ENCODE measurements at regions not wholly inside any gene's neighbourhood (a gene's known extent, or its start where the extent isn't known, plus 50 kb on each side); places are given as distances from the start of the nearest gene placed in this dataset.

- H3K4me2 ChIP-seq (ENCODE audit: low read depth, low read length): no peak overlapping the region
- H3K27ac ChIP-seq (ENCODE audit: low read length): no peak overlapping the region
- no peaks in the 10 kb centered on the region for H3K36me3 ChIP-seq (replicated peaks; ENCODE audit: insufficient read depth, low read length)
- H2AFZ ChIP-seq (ENCODE audit: low read length): no peak overlapping the region
- no peak overlapping the region for H3K4me3 ChIP-seq (ENCODE audit: low read length)
- H3F3A ChIP-seq (ENCODE audit: insufficient read depth, low read length): no peaks in the 10 kb centered on the region
- no peak for TF ChIP-seq EZH2 (optimal IDR thresholded peaks at IDR 0.05; ENCODE audit: low read depth, low read length)
- peak; percentile 61 for TF ChIP-seq CTCF (IDR thresholded peaks at IDR 0.05; ENCODE audit: low read length)
- TF ChIP-seq EZH2phosphoT487 (IDR thresholded peaks at IDR 0.05; ENCODE audit: low read length): no peak
- no peak overlapping the region for H3K9ac ChIP-seq (ENCODE audit: low read length)
- no peaks in the 10 kb centered on the region for H4K20me1 ChIP-seq (ENCODE audit: insufficient read depth, low read length)
- no peaks in the 10 kb centered on the region for H3K4me1 ChIP-seq (ENCODE audit: low read length)
- no peaks in the 10 kb centered on the region for H3K9me3 ChIP-seq (replicated peaks; ENCODE audit: insufficient read depth, low read length)
- H3K79me2 ChIP-seq (ENCODE audit: low read length): no peaks in the 10 kb centered on the region
- DNase-seq: peak; percentile 53
- H3K27me3 ChIP-seq (replicated peaks; ENCODE audit: insufficient read depth, low read length): no peaks in the 10 kb centered on the region
- no peaks in the 10 kb centered on the region for H3K9me2 ChIP-seq (replicated peaks; ENCODE audit: insufficient read depth, low read length)
Measured at GRCh38 chr12:107990325-107990724, 138.8 kb upstream of the WSCD2 start.

DNA sequence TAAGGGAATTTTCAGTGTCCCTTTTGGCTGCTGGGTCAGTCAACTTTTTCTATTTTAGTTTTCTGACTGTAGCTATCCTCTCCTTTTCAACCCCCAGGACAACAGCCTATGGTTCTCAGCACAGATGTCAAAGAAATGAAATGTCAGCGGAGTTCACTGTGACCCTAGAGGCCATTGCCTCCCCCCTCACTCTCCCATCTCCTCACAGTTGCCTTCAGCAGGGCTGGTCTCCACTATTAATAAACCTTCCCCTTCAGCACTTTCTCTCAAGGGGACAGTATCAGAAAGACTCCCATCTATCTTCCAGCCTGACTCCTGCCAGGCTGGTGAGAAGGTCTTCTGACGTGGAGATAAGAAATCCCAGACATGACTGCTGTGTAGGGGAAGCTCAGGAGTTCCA, 137.1 kb upstream of the WSCD2 start:
- Histone ChIP-seq H3K79me2 (ENCODE audit: low read length) (no peaks in the 10 kb centered on the region), H4K20me1 (ENCODE audit: insufficient read depth, low read length) (no peaks in the 10 kb centered on the region), H3K9me3 (replicated peaks; ENCODE audit: insufficient read depth, low read length) (no peaks in the 10 kb centered on the region), H2AFZ (ENCODE audit: low read length) (no peak overlapping the region), H3K4me3 (ENCODE audit: low read length) (no peak overlapping the region), H3K4me2 (ENCODE audit: low read depth, low read length) (no peak overlapping the region), H3K9me2 (replicated peaks; ENCODE audit: insufficient read depth, low read length) (no peaks in the 10 kb centered on the region), H3K9ac (ENCODE audit: low read length) (no peak overlapping the region), H3K27me3 (replicated peaks; ENCODE audit: insufficient read depth, low read length) (no peaks in the 10 kb centered on the region), H3K36me3 (replicated peaks; ENCODE audit: insufficient read depth, low read length) (no peaks in the 10 kb centered on the region), H3K27ac (ENCODE audit: low read length) (no peak overlapping the region), H3F3A (ENCODE audit: insufficient read depth, low read length) (no peaks in the 10 kb centered on the region), H3K4me1 (ENCODE audit: low read length) (no peaks in the 10 kb centered on the region)
- no peak for DNase-seq
- no peak for TF ChIP-seq EZH2 (optimal IDR thresholded peaks at IDR 0.05; ENCODE audit: low read depth, low read length)

DNA sequence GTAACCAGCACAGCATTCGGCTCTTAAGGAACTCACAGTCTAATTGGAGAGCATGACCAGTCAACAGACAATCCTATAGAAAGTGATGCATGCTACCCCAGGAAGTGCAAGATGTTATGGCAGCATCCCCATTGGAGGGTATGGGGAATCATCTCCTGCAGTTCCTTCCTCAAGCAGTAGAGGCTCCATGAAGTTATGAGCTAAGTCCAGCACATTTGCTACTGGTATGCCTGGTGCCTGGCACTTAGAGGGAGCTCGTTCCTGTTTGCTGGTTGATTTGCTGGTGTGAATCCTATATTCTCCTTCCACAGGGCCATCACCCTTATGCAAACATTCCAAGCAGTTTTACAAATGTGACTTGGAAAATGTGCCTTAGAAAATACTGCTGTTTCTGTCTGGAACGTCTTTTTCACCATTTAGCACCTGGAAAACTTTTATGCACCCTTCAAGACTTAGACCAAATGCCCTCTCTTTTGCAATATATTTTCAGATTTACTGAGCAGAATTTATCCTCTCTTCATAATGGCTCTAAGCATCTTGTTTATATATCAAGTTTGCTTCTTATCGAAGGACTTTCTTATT, 136.1 kb upstream of the WSCD2 start:
- Histone ChIP-seq H3K9ac (ENCODE audit: low read length) (no peak overlapping the region), H2AFZ (ENCODE audit: low read length) (no peak overlapping the region), H3K4me1 (ENCODE audit: low read length) (no peaks in the 10 kb centered on the region), H3K4me3 (ENCODE audit: low read length) (no peak overlapping the region), H3K9me3 (replicated peaks; ENCODE audit: insufficient read depth, low read length) (no peaks in the 10 kb centered on the region), H3K9me2 (replicated peaks; ENCODE audit: insufficient read depth, low read length) (no peaks in the 10 kb centered on the region), H3K27ac (ENCODE audit: low read length) (no peak overlapping the region), H3K79me2 (ENCODE audit: low read length) (no peaks in the 10 kb centered on the region), H3F3A (ENCODE audit: insufficient read depth, low read length) (no peaks in the 10 kb centered on the region), H3K27me3 (replicated peaks; ENCODE audit: insufficient read depth, low read length) (no peaks in the 10 kb centered on the region), H3K36me3 (replicated peaks; ENCODE audit: insufficient read depth, low read length) (no peaks in the 10 kb centered on the region), H4K20me1 (ENCODE audit: insufficient read depth, low read length) (no peaks in the 10 kb centered on the region), H3K4me2 (ENCODE audit: low read depth, low read length) (no peak overlapping the region)
- peak; percentile 64 for DNase-seq
- TF ChIP-seq EZH2phosphoT487 (IDR thresholded peaks at IDR 0.05; ENCODE audit: low read length) (no peak), CTCF (IDR thresholded peaks at IDR 0.05; ENCODE audit: low read length) (peak; percentile 68)

- no peak overlapping the region for H3K4me2 ChIP-seq (ENCODE audit: low read depth, low read length)
- no peak overlapping the region for H3K4me3 ChIP-seq (ENCODE audit: low read length)
- H3K9me2 ChIP-seq (replicated peaks; ENCODE audit: insufficient read depth, low read length): no peaks in the 10 kb centered on the region
- H3K79me2 ChIP-seq (ENCODE audit: low read length): no peaks in the 10 kb centered on the region
- no peak overlapping the region for H2AFZ ChIP-seq (ENCODE audit: low read length)
- H3F3A ChIP-seq (ENCODE audit: insufficient read depth, low read length): no peaks in the 10 kb centered on the region
- no peak for TF ChIP-seq CTCF (IDR thresholded peaks at IDR 0.05; ENCODE audit: low read length)
- TF ChIP-seq EZH2phosphoT487 (IDR thresholded peaks at IDR 0.05; ENCODE audit: low read length): no peak
- TF ChIP-seq EZH2 (optimal IDR thresholded peaks at IDR 0.05; ENCODE audit: low read depth, low read length): no peak
- H3K9me3 ChIP-seq (replicated peaks; ENCODE audit: insufficient read depth, low read length): no peaks in the 10 kb centered on the region
- no peaks in the 10 kb centered on the region for H3K27me3 ChIP-seq (replicated peaks; ENCODE audit: insufficient read depth, low read length)
- H3K9ac ChIP-seq (ENCODE audit: low read length): no peak overlapping the region
- no peak overlapping the region for H3K27ac ChIP-seq (ENCODE audit: low read length)
- no peak for DNase-seq
- H3K4me1 ChIP-seq (ENCODE audit: low read length): no peaks in the 10 kb centered on the region
- H3K36me3 ChIP-seq (replicated peaks; ENCODE audit: insufficient read depth, low read length): no peaks in the 10 kb centered on the region
- no peaks in the 10 kb centered on the region for H4K20me1 ChIP-seq (ENCODE audit: insufficient read depth, low read length)
Measured at GRCh38 chr12:107998863-107999262, 130.2 kb upstream of the WSCD2 start.
